ENCODE measurements at regions not wholly inside any gene's neighbourhood (a gene's known extent, or its start where the extent isn't known, plus 50 kb on each side); places are given as distances from the start of the nearest gene placed in this dataset.

GRCh38 chr2:156852210-156852609, 405.3 kb upstream of the GALNT5 start:
- no peak for TF ChIP-seq ZNF274 (IDR thresholded peaks at IDR 0.05; ENCODE audit: insufficient read depth, insufficient read length)
- TF ChIP-seq SMC3 (IDR thresholded peaks at IDR 0.05; ENCODE audit: borderline replicate concordance, low read length), result no peak
- TF ChIP-seq YY1 (IDR thresholded peaks at IDR 0.05; ENCODE audit: low read depth, low read length), result no peak
- TF ChIP-seq NBN (IDR thresholded peaks at IDR 0.05), result no peak
- TF ChIP-seq E2F8 (IDR thresholded peaks at IDR 0.05; ENCODE audit: low read depth, partially characterized antibody), result no peak
- TF ChIP-seq SP1 (IDR thresholded peaks at IDR 0.05; ENCODE audit: low read depth, low read length), result no peak
- TF ChIP-seq ESRRA (IDR thresholded peaks at IDR 0.05; ENCODE audit: low read length), result no peak
- TF ChIP-seq STAT3 (IDR thresholded peaks at IDR 0.05; ENCODE audit: low read depth, low read length), result no peak
- no peak for TF ChIP-seq EZH2 (IDR thresholded peaks at IDR 0.05; ENCODE audit: borderline replicate concordance, control insufficient read depth, low read depth, low read length)
- no peak for TF ChIP-seq POLR2A (IDR thresholded peaks at IDR 0.05; ENCODE audit: low read depth, low read length)
- TF ChIP-seq CTCF (IDR thresholded peaks at IDR 0.05 in 2 of 3, conservative IDR thresholded peaks at IDR 0.05 in 1 of 3; ENCODE audit: control insufficient read depth in 2 of 3, extremely low read depth in 1 of 3, insufficient read depth in 1 of 3, low read depth in 3 of 3, low read length in 3 of 3), result no peak
- no peak for TF ChIP-seq BCL11A (IDR thresholded peaks at IDR 0.05; ENCODE audit: low read depth, low read length)
- no peak for TF ChIP-seq SUZ12 (IDR thresholded peaks at IDR 0.05; ENCODE audit: unreplicated experiment)
